Calu3 (cell line): ENCODE measurements at regions not wholly inside any gene's neighbourhood (a gene's known extent, or its start where the extent isn't known, plus 50 kb on each side); places are given as distances from the start of the nearest gene placed in this dataset.
A peak's percentile ranks its signal among the peaks of the same experiment; 100 is the strongest.

ENCODE experiments used
- BruUV-seq: library from RNA; stranded (reverse); fragments of 400-500 nt; replicated peaks from 2 replicates; lab custom pipeline; 2021; lab: Mats Ljungman, UMichigan
- CTCF ChIA-PET: fragments of 300-600 bp; sonication (Branson Sonifier 250); formaldehyde crosslinking; loops from one replicate; lab custom pipeline; 2022; ENCODE audit warnings: antibody characterized with exemption; lab: Charles Lee
- DNase-seq: peaks from one replicate; pipeline ENCODE4 v3.0.0; 2022
- H3K27ac Mint-ChIP-seq: one replicate; pipeline ENCODE4 v1.8.0; 2022; ENCODE audit warnings: mixed read lengths; ENCODE audit not compliant: unreplicated experiment
- H3K27me3 Mint-ChIP-seq: one replicate; pipeline ENCODE4 v1.8.0; 2022; ENCODE audit warnings: mixed read lengths; ENCODE audit not compliant: unreplicated experiment
- H3K36me3 Mint-ChIP-seq: one replicate; pipeline ENCODE4 v1.8.0; 2022; ENCODE audit warnings: mild to moderate bottlenecking, moderate library complexity, mixed read lengths; ENCODE audit not compliant: insufficient read depth, unreplicated experiment
- H3K4me1 Mint-ChIP-seq: one replicate; pipeline ENCODE4 v1.8.0; 2022; ENCODE audit warnings: mild to moderate bottlenecking, low read depth, mixed read lengths; ENCODE audit not compliant: unreplicated experiment
- H3K4me3 Mint-ChIP-seq: one replicate; pipeline ENCODE4 v1.8.0; 2022; ENCODE audit warnings: mild to moderate bottlenecking, low read depth, moderate library complexity, mixed read lengths; ENCODE audit not compliant: unreplicated experiment
- H3K9me3 Mint-ChIP-seq: one replicate; pipeline ENCODE4 v1.8.0; 2022; ENCODE audit warnings: low read depth, mixed read lengths; ENCODE audit not compliant: unreplicated experiment
- intact Hi-C: fragments of 100-400 bp; cut with micrococcal nuclease; formaldehyde crosslinking; loops from one replicate; pipeline ENCODE4 v1.10.0; 2022; ENCODE audit not compliant: unreplicated experiment
- TF ChIP-seq, protein P1 (sequence below): fragments of 200-600 bp; IDR thresholded peaks from one replicate; pipeline ENCODE4 v1.8.0; 2022; ENCODE audit warnings: antibody characterized with exemption; ENCODE audit not compliant: unreplicated experiment

DNA sequence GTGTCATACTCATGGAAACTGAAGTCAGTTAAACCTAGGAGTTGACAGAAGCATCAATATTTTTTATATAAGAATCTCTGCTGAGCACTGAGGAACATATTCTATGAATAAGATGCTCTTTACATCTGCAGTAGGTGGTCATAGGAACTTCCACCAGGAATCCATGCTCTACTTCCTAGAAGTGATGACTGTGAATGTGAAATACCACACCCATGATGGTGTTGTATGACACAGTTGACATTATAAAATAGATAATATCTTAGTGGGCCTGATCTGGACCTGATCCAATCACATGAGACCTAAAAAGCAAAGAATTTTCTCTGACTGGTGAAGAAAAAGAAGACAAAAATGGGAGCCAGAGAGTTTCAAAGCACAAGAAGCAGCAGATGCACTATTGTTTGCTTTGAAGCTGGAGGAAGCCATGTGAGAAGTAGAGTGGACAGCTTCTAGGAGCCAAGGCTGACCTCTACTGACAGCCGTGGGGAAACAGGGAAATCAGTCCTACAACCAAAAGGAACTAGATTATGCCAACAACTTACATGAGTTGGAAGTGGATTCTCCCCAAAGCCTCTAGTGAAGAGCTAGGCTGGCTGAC lies 68.6 kb upstream of the HS3ST1 start:
- Mint-ChIP-seq H3K4me1 (peaks cover 55% of the 10 kb centered on the region), H3K4me3 (no peak overlapping the region), H3K27ac (peak overlapping the region; percentile 93), H3K36me3 (peaks cover 6% of the 10 kb centered on the region), H3K9me3 (peaks cover 6% of the 10 kb centered on the region), H3K27me3 (no peaks in the 10 kb centered on the region)
- CTCF ChIA-PET: interaction anchor here (0.6 to 1.7 kb wide), 9 partner anchors 9 to 138 kb away, joined by 3 to 6 read pairs (median 3); no protein-coding TSS in a partner anchor
- intact Hi-C loops: loop anchor here (2.0 kb wide), 3 partner anchors 27 to 125 kb away; no protein-coding TSS in a partner anchor
- BruUV-seq: TSS peak; percentile 81
- TF ChIP-seq, protein P1, sequence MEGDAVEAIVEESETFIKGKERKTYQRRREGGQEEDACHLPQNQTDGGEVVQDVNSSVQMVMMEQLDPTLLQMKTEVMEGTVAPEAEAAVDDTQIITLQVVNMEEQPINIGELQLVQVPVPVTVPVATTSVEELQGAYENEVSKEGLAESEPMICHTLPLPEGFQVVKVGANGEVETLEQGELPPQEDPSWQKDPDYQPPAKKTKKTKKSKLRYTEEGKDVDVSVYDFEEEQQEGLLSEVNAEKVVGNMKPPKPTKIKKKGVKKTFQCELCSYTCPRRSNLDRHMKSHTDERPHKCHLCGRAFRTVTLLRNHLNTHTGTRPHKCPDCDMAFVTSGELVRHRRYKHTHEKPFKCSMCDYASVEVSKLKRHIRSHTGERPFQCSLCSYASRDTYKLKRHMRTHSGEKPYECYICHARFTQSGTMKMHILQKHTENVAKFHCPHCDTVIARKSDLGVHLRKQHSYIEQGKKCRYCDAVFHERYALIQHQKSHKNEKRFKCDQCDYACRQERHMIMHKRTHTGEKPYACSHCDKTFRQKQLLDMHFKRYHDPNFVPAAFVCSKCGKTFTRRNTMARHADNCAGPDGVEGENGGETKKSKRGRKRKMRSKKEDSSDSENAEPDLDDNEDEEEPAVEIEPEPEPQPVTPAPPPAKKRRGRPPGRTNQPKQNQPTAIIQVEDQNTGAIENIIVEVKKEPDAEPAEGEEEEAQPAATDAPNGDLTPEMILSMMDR: no peak
- DNase-seq: peak; percentile 42

DNA sequence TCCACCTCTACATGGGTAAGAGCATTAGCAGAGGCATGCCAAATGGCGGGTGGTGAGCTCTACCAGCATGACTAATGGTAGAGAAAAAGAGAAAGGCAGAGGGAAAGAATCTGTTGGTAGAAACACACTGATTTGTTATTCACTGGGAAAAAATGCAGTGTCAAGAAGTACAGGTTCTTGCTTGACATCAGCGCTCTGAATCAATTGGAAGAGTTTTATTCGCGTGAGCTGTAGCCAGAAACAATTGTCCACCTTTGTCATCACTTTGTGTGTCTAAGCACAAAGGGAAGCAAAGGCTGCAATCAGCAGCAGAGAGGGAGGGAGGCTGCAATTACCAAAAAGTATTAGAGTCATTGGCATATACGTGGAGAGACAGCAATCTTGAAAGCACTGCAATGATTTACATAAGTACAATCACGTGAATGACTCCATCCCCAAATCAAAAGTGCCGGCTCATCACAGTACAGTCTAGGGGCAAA lies 67.7 kb upstream of the HS3ST1 start:
- CTCF ChIA-PET: interaction anchor here (0.9 kb wide), 1 partner anchor 101 kb away, joined by 3 read pairs; no protein-coding TSS in a partner anchor
- peaks cover 3% of the 10 kb centered on the region for H3K9me3 Mint-ChIP-seq
- BruUV-seq: no TSS peak
- peak; percentile 29 for DNase-seq
- intact Hi-C loops: loop anchor here (2.0 kb wide), 3 partner anchors 26 to 126 kb away; no protein-coding TSS in a partner anchor
- H3K4me3 Mint-ChIP-seq: peak overlapping the region; percentile 59
- TF ChIP-seq, protein P1: no peak
- H3K36me3 Mint-ChIP-seq: peaks cover 6% of the 10 kb centered on the region
- peaks cover 46% of the 10 kb centered on the region for H3K4me1 Mint-ChIP-seq
- peak overlapping the region; percentile 93 for H3K27ac Mint-ChIP-seq
- no peaks in the 10 kb centered on the region for H3K27me3 Mint-ChIP-seq

DNA sequence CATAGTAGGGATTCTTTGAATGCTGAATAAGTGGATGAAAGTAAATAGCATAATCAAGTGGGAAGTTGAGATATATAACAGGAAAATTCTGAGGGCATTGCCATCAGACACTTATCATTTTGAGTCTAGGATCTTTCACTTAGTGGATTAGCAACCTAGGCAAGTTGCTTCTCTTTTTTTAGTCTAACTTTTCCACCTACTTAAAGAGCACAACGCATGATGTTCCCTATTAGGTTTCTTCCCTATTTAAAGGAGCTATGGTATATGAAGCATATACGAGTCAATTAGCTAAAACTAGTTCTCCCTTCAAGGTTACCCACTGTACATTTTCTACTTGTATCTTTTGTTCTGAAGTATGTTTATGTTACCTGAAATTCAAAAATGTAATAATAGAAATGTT lies 67.1 kb upstream of the HS3ST1 start:
- H3K9me3 Mint-ChIP-seq: peaks cover 3% of the 10 kb centered on the region
- H3K27me3 Mint-ChIP-seq: no peaks in the 10 kb centered on the region
- no TSS peak for BruUV-seq
- intact Hi-C loops: loop anchor here (2.0 kb wide), 3 partner anchors 25 to 127 kb away; no protein-coding TSS in a partner anchor
- no peak for DNase-seq
- peak overlapping the region; percentile 59 for H3K4me3 Mint-ChIP-seq
- peaks cover 49% of the 10 kb centered on the region for H3K4me1 Mint-ChIP-seq
- H3K36me3 Mint-ChIP-seq: peaks cover 6% of the 10 kb centered on the region
- CTCF ChIA-PET: interaction anchor here (0.9 kb wide), 1 partner anchor 101 kb away, joined by 3 read pairs; no protein-coding TSS in a partner anchor
- peak overlapping the region; percentile 93 for H3K27ac Mint-ChIP-seq
- TF ChIP-seq, protein P1: no peak

DNA sequence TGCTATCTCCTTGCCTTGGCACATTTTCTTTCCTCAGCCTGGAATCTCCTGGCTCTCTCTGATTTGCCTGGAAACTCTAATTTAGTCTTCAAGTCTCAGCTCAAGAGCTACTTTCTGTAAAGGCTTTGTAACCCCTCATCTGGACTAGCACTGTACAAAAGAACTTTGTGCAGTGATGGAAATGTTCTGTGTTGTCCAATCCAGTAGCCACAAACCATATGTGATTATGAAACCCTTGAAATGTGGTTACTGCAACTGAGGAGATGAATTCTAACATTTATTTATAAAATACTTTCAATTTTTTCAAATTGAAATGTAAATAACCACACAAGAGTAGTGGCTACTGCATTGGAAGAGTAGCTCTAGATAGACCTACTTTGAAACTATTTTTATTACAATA lies 66.6 kb upstream of the HS3ST1 start:
- peak overlapping the region; percentile 93 for H3K27ac Mint-ChIP-seq

More for the DNA sequence above, 66.6 kb upstream of the HS3ST1 start:
- intact Hi-C loops: no loop called here
- H3K4me3 Mint-ChIP-seq: no peak overlapping the region
- BruUV-seq: no TSS peak
- CTCF ChIA-PET: no interaction called here
- TF ChIP-seq, protein P1: no peak
- peaks cover 3% of the 10 kb centered on the region for H3K9me3 Mint-ChIP-seq
- H3K27me3 Mint-ChIP-seq: no peaks in the 10 kb centered on the region
- H3K4me1 Mint-ChIP-seq: peaks cover 54% of the 10 kb centered on the region
- peaks cover 6% of the 10 kb centered on the region for H3K36me3 Mint-ChIP-seq
- no peak for DNase-seq
